HG02798 (cell line): ENCODE measurements at regions not wholly inside any gene's neighbourhood (a gene's known extent, or its start where the extent isn't known, plus 50 kb on each side); places are given as distances from the start of the nearest gene placed in this dataset.

ENCODE experiments used
- ATAC-seq: cut with Tn5 transposase; IDR thresholded peaks from one replicate; pipeline ENCODE4 v1.9.1; 2021; ENCODE audit warnings: mild to moderate bottlenecking; ENCODE audit not compliant: unreplicated experiment, poor library complexity

DNA sequence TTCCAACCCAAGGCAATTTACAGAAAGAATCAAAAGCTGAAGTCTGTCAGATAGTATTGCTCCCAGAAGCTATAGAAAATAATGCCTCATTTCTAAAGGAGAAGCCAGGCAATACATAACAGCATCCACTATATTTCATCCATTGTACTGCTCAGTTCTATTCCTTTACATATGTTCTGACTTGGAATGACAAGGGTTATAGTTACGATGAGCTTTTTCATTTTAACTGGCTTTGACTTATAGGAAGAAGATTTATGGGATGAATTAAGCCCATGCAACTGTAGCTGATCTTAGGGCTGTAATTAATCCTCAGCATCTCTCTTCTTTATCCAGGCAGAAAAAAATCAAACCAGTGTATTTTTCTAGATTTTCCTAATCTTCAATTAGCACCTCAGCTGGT, 676.3 kb upstream of the CCDC54 start:
- no peak for ATAC-seq

DNA sequence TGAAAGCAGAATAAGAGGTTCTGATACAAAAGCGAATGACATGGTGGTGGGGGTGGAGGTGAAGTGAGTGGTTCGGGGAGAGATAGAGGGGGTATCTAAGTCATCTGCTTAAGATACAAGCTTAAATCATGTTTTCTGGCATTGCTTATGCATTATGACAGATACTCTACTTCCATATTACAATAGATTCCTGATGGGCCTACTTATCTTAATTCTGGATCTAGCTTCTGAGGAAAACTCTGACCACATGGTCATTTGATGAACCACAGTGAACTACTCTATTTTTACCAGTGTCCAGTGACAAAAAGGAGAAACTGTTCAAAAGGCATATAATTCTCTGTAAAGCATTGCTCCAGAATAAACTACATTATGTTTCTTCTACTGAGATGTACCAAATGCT, 673.7 kb upstream of the CCDC54 start:
- ATAC-seq: no peak

DNA sequence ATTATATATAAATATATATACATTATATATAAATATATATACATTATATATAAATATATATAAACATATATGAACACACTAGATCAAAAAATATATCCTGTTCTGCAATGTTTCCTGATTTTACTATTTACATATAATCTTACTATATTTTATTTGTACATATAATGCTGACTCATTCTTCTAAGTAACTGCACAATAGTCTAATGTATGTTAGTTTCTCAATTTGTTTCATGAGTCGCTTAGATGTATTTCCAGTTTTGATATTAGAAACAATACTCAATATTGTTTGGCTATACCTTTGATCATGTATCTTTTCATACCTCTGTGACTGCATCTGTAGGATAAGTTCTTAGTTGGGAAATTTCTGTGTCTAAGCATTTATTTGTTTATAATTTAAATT, 669.9 kb upstream of the CCDC54 start:
- no peak for ATAC-seq

- ATAC-seq: no peak
These were observed 666.6 kb upstream of the CCDC54 start for GRCh38 chr3:106710596-106710995.

DNA sequence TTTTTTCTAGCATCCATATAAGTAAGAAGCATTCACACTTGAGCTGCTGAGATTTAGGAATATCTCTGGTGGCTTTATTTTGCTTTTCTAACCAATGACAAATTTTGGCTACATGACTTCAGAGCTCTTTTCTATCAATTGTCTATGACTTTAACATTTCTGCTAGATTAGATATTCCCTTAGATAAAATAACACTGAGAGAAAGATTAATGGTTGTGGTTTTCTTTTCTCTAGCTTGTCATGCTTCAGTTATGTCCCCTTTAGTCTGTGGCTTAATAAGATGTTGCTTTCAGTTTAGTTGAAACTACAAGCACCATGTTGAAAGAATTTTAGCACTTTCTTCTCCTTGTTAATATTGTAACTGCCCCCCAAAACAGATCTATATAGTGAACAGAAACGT, 665.6 kb upstream of the CCDC54 start:
- no peak for ATAC-seq

DNA sequence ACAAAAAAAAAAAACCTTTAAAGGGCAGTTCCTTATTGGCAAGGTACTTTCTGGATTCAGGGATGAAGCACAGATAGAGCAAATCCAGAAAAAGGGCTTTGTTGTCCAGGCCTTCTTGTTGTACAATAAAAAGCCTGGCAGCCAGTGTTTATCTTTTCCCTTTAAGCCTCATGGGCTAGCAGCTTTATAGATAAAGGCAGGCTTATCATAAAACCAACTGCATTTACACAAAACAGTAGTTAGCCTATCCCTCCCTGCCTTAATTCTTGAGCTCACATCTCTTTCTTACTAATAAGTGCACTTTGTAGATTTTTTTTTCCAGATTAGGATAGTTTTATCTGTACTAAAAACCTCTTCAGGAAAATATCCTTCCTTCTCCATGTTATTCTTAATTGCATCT, 662.8 kb upstream of the CCDC54 start:
- ATAC-seq: no peak

GRCh38 chr3:106715286-106715685, 662.0 kb upstream of the CCDC54 start:
- no peak for ATAC-seq

DNA sequence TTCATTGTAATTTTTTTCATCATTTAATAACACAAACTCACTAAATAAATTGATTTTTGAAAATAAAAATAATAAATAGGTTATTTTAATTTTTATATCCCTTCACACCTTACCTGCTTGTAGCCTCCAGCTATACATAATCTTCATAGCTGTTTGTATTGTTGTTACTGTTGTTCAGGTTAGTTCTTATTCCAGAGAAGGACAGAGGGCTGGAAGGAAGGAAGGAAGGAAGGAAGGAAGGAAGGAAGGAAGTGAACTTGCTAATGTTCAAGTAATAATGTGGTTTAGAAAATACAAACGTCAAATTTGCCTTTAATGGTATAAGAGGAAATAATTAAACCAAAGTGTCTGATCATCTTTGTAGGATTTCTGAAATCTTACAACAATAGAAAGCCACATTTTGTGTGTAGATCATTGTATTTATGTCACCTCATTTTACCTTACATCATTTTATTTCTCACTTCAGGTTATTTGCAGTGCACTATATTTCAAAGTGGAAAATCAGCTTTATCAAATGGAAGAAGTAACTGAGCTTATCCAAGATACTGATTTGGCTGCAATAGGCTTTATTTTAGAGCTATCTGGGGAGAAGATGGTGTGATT, 660.0 kb upstream of the CCDC54 start:
- ATAC-seq: no peak

- ATAC-seq: no peak
These were observed 658.2 kb upstream of the CCDC54 start for GRCh38 chr3:106719077-106719476.

DNA sequence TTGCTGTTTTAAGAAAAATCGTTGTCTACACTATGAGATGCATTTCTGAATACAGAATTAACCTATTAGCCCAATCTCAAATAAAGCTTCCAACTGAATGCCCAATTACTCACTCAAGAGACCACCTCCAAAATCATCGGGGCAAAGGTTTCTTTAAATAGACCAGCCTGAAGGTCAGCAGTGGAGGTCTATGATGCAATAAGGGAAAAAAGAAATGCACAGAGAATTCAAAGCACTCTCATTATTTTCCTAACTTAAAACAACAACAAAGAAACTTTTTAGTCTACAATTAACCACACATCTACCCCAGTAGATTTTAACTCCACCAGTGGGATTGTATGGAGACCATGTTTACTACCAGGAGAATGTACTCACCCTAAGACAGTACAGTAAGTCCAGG, 657.7 kb upstream of the CCDC54 start:
- ATAC-seq: no peak

DNA sequence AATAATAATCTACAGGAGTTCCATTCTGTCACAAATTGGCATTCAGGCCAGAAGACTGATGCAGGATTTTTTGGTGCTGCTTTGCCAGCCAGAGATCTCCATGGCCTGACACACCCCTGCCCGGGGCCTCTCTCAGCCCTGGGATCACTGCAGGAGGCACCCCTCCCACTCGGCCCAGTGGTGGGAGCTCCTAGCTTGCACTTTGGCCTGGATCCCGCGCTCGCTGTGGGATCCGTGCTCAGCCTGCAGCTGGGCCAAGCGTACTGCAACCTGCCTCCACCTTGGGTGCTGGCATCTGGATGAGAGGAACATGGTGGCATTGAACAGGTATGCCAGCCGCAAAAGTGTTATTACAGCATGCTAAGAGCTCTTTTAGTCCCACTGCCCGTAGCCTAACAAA, 656.7 kb upstream of the CCDC54 start:
- ATAC-seq: no peak

- ATAC-seq: no peak
These were observed 651.7 kb upstream of the CCDC54 start for GRCh38 chr3:106725566-106725965.

GRCh38 chr3:106728315-106729098, 648.7 kb upstream of the CCDC54 start:
- no peak for ATAC-seq

- ATAC-seq: no peak
These were observed 647.8 kb upstream of the CCDC54 start for GRCh38 chr3:106729481-106729880.

GRCh38 chr3:106731230-106731629, 646.0 kb upstream of the CCDC54 start:
- no peak for ATAC-seq

DNA sequence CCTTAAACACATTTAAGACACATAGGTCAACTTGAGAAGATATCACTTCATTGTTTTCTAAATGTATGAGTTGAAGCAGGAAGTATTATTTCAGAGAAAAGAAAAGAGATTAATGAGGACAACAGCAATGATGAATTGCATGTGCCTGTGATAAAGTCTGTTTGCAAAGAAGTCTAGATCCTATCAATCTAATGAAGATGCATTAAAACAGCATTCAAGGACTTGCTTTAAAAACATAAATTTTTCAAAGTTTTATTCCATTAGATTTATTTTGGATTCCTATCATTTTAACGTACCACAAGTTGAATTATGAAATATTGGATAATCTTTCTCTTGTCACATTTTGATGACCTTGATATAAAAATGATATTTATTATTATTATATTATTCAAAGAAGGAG, 642.5 kb upstream of the CCDC54 start:
- no peak for ATAC-seq

GRCh38 chr3:106737265-106737664, 640.0 kb upstream of the CCDC54 start:
- no peak for ATAC-seq

DNA sequence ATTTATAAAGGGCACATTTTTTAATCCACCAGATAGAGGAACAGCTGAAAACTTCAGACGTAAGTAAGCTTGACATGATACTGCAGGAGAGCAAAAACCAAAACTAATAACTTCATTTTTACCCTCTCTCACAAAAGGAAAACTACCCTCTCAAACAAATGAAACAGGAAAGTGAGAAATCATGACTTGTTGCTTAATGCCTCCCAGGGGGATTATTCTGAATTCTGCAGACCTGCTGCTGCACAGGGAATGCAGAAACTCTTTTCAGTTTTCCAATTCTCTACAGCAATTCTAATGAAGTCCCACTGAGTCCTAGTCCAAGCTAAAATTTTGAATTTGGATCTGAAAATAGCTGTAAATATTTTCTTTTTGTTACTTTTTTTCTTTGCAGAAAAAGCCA, 637.1 kb upstream of the CCDC54 start:
- no peak for ATAC-seq

- ATAC-seq: no peak
These were observed 631.7 kb upstream of the CCDC54 start for GRCh38 chr3:106745344-106746168.

GRCh38 chr3:106746286-106746685, 631.0 kb upstream of the CCDC54 start:
- no peak for ATAC-seq
